Hematopoietic multipotent progenitor cell treated with erythropoietin and hydrocortisone succinate and interleukin-3 and kit ligand, for 8 days (in vitro differentiated cells): ENCODE measurements at regions not wholly inside any gene's neighbourhood (a gene's known extent, or its start where the extent isn't known, plus 50 kb on each side); places are given as distances from the start of the nearest gene placed in this dataset.
A peak's percentile ranks its signal among the peaks of the same experiment; 100 is the strongest.

Experiments
- DNase-seq: peaks from one replicate; pipeline ENCODE4 v3.0.0-alpha.2; 2015

DNA sequence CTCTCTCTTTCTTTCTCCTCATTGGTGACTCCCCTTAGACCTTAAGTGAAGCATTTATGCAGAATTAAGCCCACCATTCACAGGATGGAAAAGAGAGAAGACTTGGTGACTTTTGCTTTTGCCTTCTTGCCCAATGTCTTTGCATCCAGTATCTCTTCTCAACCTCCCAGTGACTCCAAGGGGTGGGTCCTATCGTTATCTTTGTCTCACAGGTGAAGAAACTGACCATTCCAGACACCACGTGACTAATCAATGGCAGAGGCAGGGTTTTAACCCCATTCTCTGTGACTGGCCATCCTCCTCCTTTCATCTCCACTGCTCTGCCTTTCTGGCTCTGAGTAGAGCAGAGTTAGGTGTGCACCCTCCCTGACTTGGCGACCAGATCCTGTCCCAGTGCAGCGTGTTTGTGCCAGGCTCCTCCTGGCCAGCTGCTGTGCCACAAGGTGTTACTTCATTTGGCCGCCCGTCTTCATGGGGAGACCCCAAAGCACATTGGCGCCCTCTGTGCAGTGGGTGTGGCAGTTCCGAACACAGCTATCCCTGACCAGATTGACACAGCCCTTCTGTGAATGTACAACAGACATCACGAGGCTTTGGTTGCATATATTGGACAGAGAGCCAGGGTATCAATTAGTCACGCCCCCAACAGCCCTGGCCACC, 501.3 kb downstream of the CD83 start:
- peak; percentile 15 for DNase-seq

DNA sequence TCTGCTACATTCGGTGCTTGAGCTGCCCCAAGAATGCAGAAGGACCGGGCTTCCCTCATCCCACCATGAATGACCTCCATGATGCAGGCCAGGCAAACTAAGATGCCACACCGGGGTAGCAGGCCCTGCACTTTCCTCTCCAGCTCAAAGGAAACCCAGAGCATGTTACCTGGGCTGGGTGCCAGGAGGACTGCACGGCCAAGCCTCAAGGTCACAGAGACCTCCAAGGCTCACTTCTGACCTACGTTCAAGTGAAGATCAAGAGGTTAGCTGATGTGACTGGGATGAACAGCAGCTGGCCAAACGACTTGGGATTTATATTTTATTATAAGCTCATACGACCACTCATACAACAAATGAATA, 501.8 kb downstream of the CD83 start:
- no peak for DNase-seq

DNA sequence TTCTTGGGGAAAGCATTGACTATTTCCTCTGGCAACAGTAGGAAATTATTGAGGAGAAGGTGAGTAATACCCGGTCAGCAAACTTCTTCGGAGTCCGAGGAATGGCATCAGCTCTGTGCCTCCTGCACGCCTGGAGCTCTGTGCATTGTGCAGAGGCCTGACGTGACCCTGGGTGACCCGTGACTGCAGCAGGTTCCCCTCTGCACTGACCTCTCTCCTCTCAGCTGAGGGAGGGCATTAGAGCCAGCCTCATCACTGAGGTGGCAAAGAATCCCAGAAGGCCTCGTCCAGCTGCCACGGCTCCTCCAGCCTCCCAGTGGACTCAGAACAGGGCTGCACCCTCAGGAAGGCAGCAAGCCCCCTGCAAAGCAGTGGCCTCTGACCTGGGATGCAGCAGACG, 502.9 kb downstream of the CD83 start:
- DNase-seq: no peak

DNA sequence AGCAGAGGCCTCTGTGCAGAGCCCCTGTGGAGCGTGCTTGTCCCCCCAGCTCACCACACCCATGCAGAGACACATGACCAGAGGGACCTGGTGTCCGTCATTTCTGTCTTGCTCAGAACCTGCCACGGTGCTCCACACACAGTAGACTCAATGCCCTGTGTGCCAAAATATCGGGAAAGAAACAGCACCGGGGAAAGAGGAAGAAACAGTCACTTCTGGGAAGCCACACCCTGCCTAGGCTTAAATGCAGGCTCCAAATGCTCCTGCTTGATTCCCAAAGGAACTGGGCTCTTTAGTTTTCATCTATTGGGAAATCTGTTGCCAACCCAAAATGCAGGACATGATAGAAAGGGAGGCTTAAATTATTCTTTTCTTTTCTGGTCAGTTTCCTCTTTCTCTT, 503.9 kb downstream of the CD83 start:
- no peak for DNase-seq

DNA sequence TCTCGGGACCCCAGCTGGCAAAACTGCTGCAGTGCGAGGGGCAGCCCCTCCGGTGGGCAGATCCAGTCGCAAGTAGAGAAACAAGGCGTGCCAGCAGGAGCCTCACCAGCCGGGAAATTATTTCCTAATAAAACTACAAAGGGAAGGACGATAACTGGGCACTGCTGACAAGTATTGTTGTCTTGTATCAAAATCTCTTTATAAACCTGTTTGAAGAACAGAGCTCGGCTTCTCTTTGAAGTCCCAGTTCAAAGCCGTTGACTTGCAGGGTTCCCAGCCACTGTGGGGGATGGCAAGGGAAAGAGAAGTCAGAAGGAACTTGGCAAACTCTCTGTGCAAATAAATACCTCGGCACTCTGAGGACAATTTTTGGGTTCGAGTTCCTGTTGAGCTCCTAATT, 504.5 kb downstream of the CD83 start:
- no peak for DNase-seq

DNA sequence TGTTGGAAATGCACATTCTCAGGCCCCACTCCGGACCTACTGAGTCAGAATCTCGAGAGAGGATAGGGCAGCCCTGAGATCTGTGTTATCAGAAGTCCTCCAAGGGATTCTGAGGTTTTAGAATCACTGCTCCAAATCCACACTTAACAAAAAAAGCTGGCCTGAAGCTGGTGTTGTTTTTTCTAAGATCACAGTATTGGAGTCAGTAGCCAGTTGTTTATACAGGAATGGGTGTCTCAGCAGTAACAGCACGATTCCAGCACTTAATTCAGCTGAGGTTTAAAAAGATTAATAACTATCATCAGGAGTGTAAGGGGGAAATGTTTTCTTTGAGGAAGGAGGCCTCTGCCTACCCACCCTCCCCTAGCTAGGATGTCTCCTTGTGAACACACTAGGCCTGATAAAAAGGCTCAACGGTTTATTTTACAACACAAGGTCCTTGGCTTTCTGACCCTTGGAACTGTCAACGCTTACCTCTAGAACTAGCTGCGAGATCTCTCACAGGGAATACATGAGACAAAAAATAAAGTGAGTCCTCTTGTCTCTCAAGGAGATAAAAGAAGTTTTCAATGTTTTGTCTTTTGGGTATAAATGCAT, 505.4 kb downstream of the CD83 start:
- DNase-seq: no peak

DNA sequence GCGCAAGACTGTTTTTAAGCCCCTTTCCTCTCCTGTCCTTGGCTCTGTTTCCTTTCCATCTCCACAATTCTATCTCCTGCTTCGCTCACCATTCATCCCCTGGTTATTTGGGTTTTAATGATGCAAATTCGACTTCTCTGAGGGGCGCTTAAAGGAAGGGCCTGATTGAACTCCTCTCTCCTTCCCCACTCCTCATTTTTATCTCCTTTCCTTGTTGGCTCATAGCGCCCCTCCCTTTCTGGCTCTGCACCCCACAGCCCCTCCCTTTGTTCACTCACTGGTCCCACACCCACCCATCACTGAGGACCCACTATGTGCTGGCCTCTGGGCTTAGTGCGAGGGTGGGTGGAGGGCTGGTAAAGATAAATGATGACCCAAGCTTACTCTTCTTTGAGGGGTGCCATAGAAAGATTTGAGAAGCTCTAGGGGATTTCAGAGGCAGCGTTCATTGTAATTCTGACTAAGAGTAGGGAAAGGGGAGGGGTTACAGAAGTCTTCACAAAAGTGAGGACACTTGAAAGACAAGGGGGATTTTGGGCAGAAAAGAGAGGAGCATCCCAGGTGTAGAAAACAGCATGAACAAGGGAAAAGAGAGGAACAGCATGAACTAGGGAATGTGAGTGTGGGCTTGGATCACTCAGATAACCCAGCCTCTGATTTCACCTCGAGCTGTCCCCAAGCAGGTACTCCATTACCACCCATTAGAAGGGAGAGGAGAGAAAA, 507.8 kb downstream of the CD83 start:
- DNase-seq: no peak

- DNase-seq: no peak
These were observed 509.0 kb downstream of the CD83 start for GRCh38 chr6:14626556-14626955.

DNA sequence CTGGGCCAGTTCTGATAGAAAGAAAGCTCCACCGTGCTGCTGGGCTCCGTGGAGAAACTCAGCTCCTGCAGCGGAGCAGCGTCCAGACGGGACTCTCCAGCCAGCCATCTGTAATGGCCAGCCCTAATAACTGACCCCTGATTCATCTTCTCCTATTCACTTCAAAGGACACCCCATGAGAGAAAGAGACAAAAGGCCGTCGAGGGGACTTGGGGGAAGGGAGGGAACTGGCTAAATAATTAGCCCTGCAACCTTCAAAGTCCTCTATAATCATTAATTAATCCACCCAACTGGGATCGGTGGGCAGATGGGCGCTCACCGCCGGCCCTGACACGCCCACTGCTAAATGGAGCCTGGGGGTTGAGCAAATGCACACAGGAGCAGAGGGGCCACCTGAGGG, 512.4 kb downstream of the CD83 start:
- DNase-seq: no peak

- DNase-seq: no peak
These were observed 515.9 kb downstream of the CD83 start for GRCh38 chr6:14633479-14633878.

- DNase-seq: no peak
These were observed 516.5 kb downstream of the CD83 start for GRCh38 chr6:14634072-14634471.

DNA sequence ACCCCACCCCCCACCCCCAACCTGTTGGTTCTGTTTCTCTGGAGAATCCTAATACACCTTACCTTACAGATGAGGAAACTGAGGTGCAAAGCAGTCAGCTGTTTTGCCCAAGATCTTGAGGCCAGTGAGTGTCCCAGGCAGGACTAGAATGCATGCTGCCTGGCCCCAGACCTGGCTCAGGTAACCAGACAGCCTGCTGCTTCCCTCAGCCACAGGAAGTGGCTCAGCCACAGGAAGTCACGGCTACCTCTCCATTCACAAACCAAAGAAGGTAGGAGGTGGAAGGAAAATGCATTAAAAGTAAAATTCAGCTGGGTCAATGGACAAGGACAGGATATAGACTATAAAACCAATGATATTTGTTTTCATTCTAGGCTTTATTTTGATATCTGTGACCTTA, 517.6 kb downstream of the CD83 start:
- DNase-seq: no peak

- no peak for DNase-seq
These were observed 518.5 kb downstream of the CD83 start for GRCh38 chr6:14635934-14636591.

DNA sequence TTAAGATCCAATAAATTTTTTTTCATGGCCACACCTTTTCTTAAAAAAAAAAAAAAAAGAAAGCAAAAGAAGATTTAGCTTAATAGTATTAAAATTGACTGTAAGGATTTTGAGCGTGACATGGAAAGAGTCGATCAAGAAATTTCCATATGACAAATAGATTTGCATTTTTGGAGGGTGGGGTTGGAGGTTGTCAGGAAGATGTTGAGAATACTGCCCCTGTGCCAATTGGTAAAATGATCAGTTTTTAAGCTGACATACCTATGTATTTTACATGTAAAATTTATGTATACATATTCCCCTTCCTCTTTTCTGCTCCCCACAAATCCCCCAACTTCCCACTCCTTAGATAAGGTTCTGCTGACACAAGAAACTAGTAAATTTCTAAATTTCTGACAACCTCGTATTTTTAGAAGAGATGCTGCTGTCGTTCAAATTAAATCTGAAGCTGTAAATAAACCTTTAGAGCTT, 520.9 kb downstream of the CD83 start:
- DNase-seq: no peak

- DNase-seq: peak; percentile 16
These were observed 521.6 kb downstream of the CD83 start for GRCh38 chr6:14638906-14639761.

DNA sequence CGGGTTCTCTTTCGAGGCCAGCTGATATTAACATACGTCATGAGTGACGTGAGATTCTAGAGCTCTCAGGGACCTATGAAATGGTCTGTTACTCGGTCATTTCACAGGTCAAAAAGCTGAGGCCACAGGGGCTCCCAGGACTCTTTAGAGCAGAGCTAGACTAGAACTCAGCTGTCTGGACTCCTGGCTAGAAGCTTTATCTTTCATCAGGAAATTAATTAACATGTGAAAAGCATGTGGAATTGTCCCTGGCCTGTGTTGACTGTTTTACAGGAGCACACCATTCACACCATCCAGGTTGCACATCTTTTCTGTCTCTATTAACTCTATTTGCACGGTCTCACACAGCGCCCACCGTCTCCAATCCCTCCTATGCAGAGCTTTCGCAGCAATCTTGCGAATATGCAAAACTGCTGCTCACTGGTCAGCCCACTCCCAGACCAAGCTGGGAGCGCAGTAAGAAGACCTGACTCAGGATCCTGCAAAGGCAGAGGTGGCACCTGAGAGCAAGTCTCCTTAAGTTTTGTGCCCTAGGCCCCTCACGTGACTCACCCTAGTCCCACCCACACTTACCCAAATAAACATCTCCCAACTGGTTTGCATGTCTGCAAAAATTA, 522.5 kb downstream of the CD83 start:
- no peak for DNase-seq

GRCh38 chr6:14640631-14641030, 523.1 kb downstream of the CD83 start:
- no peak for DNase-seq

DNA sequence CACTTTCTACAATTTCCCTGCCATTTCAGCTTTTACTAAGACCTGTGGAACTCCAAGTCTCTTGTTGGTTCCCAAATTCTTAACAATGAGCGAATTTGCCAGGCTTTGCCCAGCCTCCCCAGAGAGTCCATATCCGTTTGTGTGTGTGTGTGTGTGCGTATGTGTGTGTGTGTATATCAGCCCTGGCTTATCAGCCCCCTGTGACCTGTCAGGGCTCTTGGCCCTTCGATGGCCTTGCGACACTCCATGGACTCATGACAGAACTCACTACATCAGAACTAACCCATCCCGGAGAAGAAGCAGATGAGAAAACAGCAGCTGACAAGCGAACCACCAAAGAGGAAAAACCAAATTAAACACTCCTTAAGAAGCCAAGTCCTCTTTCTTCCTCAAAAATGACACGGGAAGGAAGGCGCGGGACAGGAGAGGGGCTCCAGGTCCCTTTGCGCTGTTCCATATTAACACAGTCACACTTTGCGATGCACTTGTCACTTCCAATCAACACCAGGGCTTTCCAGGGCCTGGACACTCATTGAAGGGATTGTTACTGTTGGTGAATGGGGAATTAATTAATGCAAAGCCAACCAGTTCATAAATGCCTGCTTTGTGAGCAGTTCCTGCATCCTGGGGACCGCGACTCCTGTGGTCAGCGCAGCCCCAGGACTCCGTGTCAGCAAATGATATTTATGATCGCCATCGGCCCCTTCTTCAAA, 524.0 kb downstream of the CD83 start:
- DNase-seq: no peak

DNA sequence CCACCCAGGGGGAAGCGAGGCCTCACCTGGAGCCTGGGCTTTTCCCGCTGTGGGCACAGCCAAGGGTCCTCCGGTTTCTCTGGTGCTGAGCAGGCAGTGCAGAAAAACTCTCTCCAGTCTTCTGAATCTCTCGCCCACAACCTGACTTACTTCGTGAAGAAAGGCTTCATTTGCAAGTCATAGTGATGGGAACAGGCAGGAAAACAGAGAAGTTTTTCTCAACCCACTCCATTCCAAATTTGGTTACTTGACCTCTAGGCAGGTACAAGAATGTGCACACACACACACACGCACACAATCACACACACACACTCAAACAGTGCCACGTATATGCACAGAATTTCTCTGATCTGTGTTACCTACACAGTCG, 524.5 kb downstream of the CD83 start:
- no peak for DNase-seq

DNA sequence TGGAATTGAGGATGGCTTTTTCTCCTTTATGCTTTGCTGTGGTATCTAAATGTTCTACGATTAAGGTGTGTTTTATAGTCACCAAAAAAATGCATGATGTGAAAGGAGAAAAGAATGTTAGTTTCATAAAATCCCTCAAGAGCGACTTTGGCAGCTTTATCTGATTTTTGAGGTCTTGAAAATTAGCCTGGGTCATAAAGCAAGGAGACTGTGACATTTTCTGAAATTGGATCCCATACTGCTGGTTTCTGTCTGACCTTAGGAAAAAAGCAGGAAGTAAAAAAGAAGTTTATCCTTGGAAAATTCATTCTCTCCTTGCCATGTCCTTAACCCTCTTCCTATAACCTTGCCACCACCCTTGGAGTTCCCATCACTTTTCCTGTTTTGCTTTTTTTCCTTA, 525.3 kb downstream of the CD83 start:
- DNase-seq: no peak

DNA sequence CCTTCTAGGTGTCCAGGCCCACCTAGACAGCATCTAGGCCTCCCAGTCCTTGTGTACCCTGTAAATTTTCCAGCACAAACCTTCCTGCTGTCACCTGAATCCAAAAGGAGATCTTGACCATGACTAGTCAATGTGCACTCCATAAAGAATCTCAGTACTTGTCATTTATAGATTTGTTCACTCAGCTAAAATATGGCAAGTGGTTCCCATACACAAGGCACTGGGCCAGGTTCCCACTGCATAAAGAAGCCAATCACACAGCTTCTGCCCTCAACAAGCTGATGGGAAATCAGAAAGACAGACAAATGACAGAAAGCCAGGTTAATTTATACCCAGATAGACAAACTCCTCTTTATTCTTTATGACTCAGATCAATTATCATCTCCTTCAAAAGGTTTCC, 526.8 kb downstream of the CD83 start:
- DNase-seq: no peak

DNA sequence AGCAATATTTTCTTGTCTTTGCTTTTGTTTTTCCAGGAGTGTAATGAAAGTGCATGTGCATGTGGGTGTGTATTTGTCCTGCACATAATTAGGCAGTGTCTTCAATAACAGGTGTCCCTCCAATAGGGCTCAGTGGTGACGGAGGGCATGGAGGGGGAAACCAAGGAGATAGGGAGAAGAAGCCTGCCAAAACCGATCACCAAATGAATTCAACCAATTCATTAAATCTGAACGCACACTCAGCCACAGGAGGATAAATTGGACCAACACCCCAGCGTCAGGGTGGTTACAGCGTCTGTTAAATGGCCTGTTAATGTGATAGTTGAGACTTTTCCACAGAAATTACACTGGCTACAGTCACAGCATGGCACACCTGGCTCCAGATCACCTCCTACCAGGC, 527.6 kb downstream of the CD83 start:
- no peak for DNase-seq
